ENCODE measurements at regions not wholly inside any gene's neighbourhood (a gene's known extent, or its start where the extent isn't known, plus 50 kb on each side); places are given as distances from the start of the nearest gene placed in this dataset.

GRCh38 chr5:89710006-89710405 lies 699.5 kb downstream of the CETN3 start:
- TF ChIP-seq CTCF (IDR thresholded peaks at IDR 0.05) (no peak), POLR2A (IDR thresholded peaks at IDR 0.05) (no peak)
